ENCODE measurements at regions not wholly inside any gene's neighbourhood (a gene's known extent, or its start where the extent isn't known, plus 50 kb on each side); places are given as distances from the start of the nearest gene placed in this dataset.

- H3K9me3 ChIP-seq (ENCODE audit: low read length): no peaks in the 10 kb centered on the region
- H3K4me3 ChIP-seq (ENCODE audit: low read length): no peak overlapping the region
- H2AFZ ChIP-seq (ENCODE audit: low read depth, low read length): no peak overlapping the region
- H4K20me1 ChIP-seq (ENCODE audit: insufficient read depth): no peaks in the 10 kb centered on the region
- H3K79me2 ChIP-seq (replicated peaks; ENCODE audit: insufficient read depth, low read length): no peaks in the 10 kb centered on the region
- no peak overlapping the region for H3K9ac ChIP-seq (ENCODE audit: low read length)
- H3K27ac ChIP-seq (ENCODE audit: low read length): no peak overlapping the region
- no peaks in the 10 kb centered on the region for H3K36me3 ChIP-seq (ENCODE audit: insufficient read depth, low read length)
- TF ChIP-seq POLR2AphosphoS5 (IDR thresholded peaks at IDR 0.05) (no peak), EZH2 (IDR thresholded peaks at IDR 0.05; ENCODE audit: borderline replicate concordance, insufficient read depth, low read length, poor library complexity, severe bottlenecking) (no peak), MXI1 (conservative IDR thresholded peaks at IDR 0.05; ENCODE audit: poor library complexity, severe bottlenecking) (no peak), SMC3 (conservative IDR thresholded peaks at IDR 0.05; ENCODE audit: poor library complexity) (no peak), REST (IDR thresholded peaks at IDR 0.05; ENCODE audit: borderline replicate concordance) (no peak), RAD21 (conservative IDR thresholded peaks at IDR 0.05) (no peak), CTCF (IDR thresholded peaks at IDR 0.05; ENCODE audit: poor library complexity, severe bottlenecking) (no peak), EP300 (conservative IDR thresholded peaks at IDR 0.05; ENCODE audit: poor library complexity, severe bottlenecking) (no peak), TAF1 (IDR thresholded peaks at IDR 0.05; ENCODE audit: low read depth) (no peak)
- H3K27me3 ChIP-seq (ENCODE audit: insufficient read depth, low read depth, low read length): no peaks in the 10 kb centered on the region
- no peaks in the 10 kb centered on the region for H3K9me2 ChIP-seq (ENCODE audit: insufficient read depth, low read length)
- H3F3A ChIP-seq (ENCODE audit: insufficient read depth, low read length, poor library complexity, severe bottlenecking): no peaks in the 10 kb centered on the region
- no peak overlapping the region for H3K4me2 ChIP-seq (ENCODE audit: low read length)
Measured at GRCh38 chr6:22706651-22707050, 137.3 kb downstream of the HDGFL1 start.

GRCh38 chr6:22708469-22708868 is 139.1 kb downstream of the HDGFL1 start:
- no peak overlapping the region for H2AFZ ChIP-seq (ENCODE audit: low read depth, low read length)
- no peak overlapping the region for H3K27ac ChIP-seq (ENCODE audit: low read length)
- H3K36me3 ChIP-seq (ENCODE audit: insufficient read depth, low read length): no peaks in the 10 kb centered on the region
- H3K4me2 ChIP-seq (ENCODE audit: low read length): no peak overlapping the region
- no peaks in the 10 kb centered on the region for H3K27me3 ChIP-seq (ENCODE audit: insufficient read depth, low read depth, low read length)
- no peaks in the 10 kb centered on the region for H4K20me1 ChIP-seq (ENCODE audit: insufficient read depth)
- H3K9ac ChIP-seq (ENCODE audit: low read length): no peak overlapping the region
- no peak overlapping the region for H3K4me3 ChIP-seq (ENCODE audit: low read length)
- H3K79me2 ChIP-seq (replicated peaks; ENCODE audit: insufficient read depth, low read length): no peaks in the 10 kb centered on the region
- no peak for TF ChIP-seq EZH2 (IDR thresholded peaks at IDR 0.05; ENCODE audit: borderline replicate concordance, insufficient read depth, low read length, poor library complexity, severe bottlenecking)
- TF ChIP-seq EP300 (conservative IDR thresholded peaks at IDR 0.05; ENCODE audit: poor library complexity, severe bottlenecking): no peak
- TF ChIP-seq RAD21 (conservative IDR thresholded peaks at IDR 0.05): no peak
- no peak for TF ChIP-seq POLR2AphosphoS5 (IDR thresholded peaks at IDR 0.05)
- TF ChIP-seq MXI1 (conservative IDR thresholded peaks at IDR 0.05; ENCODE audit: poor library complexity, severe bottlenecking): no peak
- no peak for TF ChIP-seq TAF1 (IDR thresholded peaks at IDR 0.05; ENCODE audit: low read depth)
- TF ChIP-seq CTCF (IDR thresholded peaks at IDR 0.05; ENCODE audit: poor library complexity, severe bottlenecking): no peak
- TF ChIP-seq SMC3 (conservative IDR thresholded peaks at IDR 0.05; ENCODE audit: poor library complexity): no peak
- TF ChIP-seq REST (IDR thresholded peaks at IDR 0.05; ENCODE audit: borderline replicate concordance): no peak
- no peaks in the 10 kb centered on the region for H3F3A ChIP-seq (ENCODE audit: insufficient read depth, low read length, poor library complexity, severe bottlenecking)
- no peaks in the 10 kb centered on the region for H3K9me2 ChIP-seq (ENCODE audit: insufficient read depth, low read length)
- H3K9me3 ChIP-seq (ENCODE audit: low read length): no peaks in the 10 kb centered on the region

Data from neural cell (in vitro differentiated cells).